ENCODE measurements at regions not wholly inside any gene's neighbourhood (a gene's known extent, or its start where the extent isn't known, plus 50 kb on each side); places are given as distances from the start of the nearest gene placed in this dataset.
"Not testable (repeated sequence)": the region's sequence is repeated elsewhere in the genome, so short reads cannot be mapped to it uniquely, and the experiment has no call there.

- DNase-seq (ENCODE audit: low read depth) = no peak
Observed at GRCh38 chr6:149239573-149240209, 77.8 kb upstream of the TAB2 start.

- DNase-seq (ENCODE audit: low read depth) = no peak
Observed at GRCh38 chr6:149242883-149243282, 74.6 kb upstream of the TAB2 start.

- DNase-seq (ENCODE audit: low read depth) = no peak
Observed at GRCh38 chr6:149244105-149244504, 73.4 kb upstream of the TAB2 start.

- no peak for DNase-seq (ENCODE audit: low read depth)
Observed at GRCh38 chr6:149246691-149247384, 70.7 kb upstream of the TAB2 start.

GRCh38 chr6:149247385-149247763 is 70.1 kb upstream of the TAB2 start:
- no peak for DNase-seq (ENCODE audit: low read depth)

- not testable (repeated sequence) for DNase-seq (ENCODE audit: low read depth)
Observed at GRCh38 chr6:149248263-149248662, 69.2 kb upstream of the TAB2 start.

GRCh38 chr6:149248693-149249369 is 68.7 kb upstream of the TAB2 start:
- no peak for DNase-seq (ENCODE audit: low read depth)

GRCh38 chr6:149249370-149250357 is 67.8 kb upstream of the TAB2 start:
- no peak for DNase-seq (ENCODE audit: low read depth)

- no peak for DNase-seq (ENCODE audit: low read depth)
Observed at GRCh38 chr6:149250951-149251350, 66.6 kb upstream of the TAB2 start.

GRCh38 chr6:149252622-149253021 is 64.9 kb upstream of the TAB2 start:
- DNase-seq (ENCODE audit: low read depth) = no peak

- DNase-seq (ENCODE audit: low read depth) = no peak
Observed at GRCh38 chr6:149254253-149254652, 63.3 kb upstream of the TAB2 start.

- no peak for DNase-seq (ENCODE audit: low read depth)
Observed at GRCh38 chr6:149259753-149260152, 57.8 kb upstream of the TAB2 start.

GRCh38 chr6:149260214-149260874 is 57.2 kb upstream of the TAB2 start:
- no peak for DNase-seq (ENCODE audit: low read depth)

GRCh38 chr6:149261364-149262040 is 56.0 kb upstream of the TAB2 start:
- no peak for DNase-seq (ENCODE audit: low read depth)

GRCh38 chr6:149263321-149263720 is 54.2 kb upstream of the TAB2 start:
- no peak for DNase-seq (ENCODE audit: low read depth)

- no peak for DNase-seq (ENCODE audit: low read depth)
Observed at GRCh38 chr6:149264629-149265028, 52.9 kb upstream of the TAB2 start.

- DNase-seq (ENCODE audit: low read depth) = no peak
Observed at GRCh38 chr6:149265945-149266344, 51.6 kb upstream of the TAB2 start.

GRCh38 chr6:149266659-149267058 is 50.9 kb upstream of the TAB2 start:
- DNase-seq (ENCODE audit: low read depth) = no peak

- no peak for DNase-seq (ENCODE audit: low read depth)
Observed at GRCh38 chr6:149267072-149267471, 50.4 kb upstream of the TAB2 start.

GRCh38 chr6:149267513-149268043 is 49.9 kb upstream of the TAB2 start:
- DNase-seq (ENCODE audit: low read depth) = no peak

Measured in GM04503 (cell line).